Activated CD8-positive, alpha-beta T cell treated with anti-CD3 and anti-CD28 coated beads for 36 hours (primary cell): ENCODE measurements at regions not wholly inside any gene's neighbourhood (a gene's known extent, or its start where the extent isn't known, plus 50 kb on each side); places are given as distances from the start of the nearest gene placed in this dataset.

Experiments used
- ATAC-seq: fragments of 200-7000 bp; cut with Tn5 transposase; one replicate; pipeline ENCODE4 v1.10.0; 2021; ENCODE audit warnings: mild to moderate bottlenecking, moderate library complexity
- CTCF ChIA-PET: fragments of 350-600 bp; sonication (Branson Sonifier 250); formaldehyde crosslinking; loops from one replicate; lab custom pipeline; 2021; ENCODE audit warnings: antibody characterized with exemption; lab: Charles Lee
- POLR2A ChIA-PET: fragments of 350-600 bp; sonication (Branson Sonifier 250); formaldehyde crosslinking; loops from one replicate; lab custom pipeline; 2021; ENCODE audit warnings: antibody characterized with exemption; lab: Charles Lee
- DNase-seq: peaks from one replicate; pipeline ENCODE4 v3.0.0-alpha.2; 2020
- H3K27ac Mint-ChIP-seq: one replicate; pipeline ENCODE4 v1.8.0; 2021; ENCODE audit warnings: mild to moderate bottlenecking, mixed read lengths
- H3K27me3 Mint-ChIP-seq: one replicate; pipeline ENCODE4 v1.8.0; 2021; ENCODE audit warnings: mixed read lengths
- H3K36me3 Mint-ChIP-seq: one replicate; pipeline ENCODE4 v1.8.0; 2021; ENCODE audit warnings: low read depth, mixed read lengths
- H3K4me1 Mint-ChIP-seq: one replicate; pipeline ENCODE4 v1.8.0; 2021; ENCODE audit warnings: low read depth, mixed read lengths
- H3K4me3 Mint-ChIP-seq: one replicate; pipeline ENCODE4 v1.8.0; 2021; ENCODE audit warnings: mild to moderate bottlenecking, moderate library complexity, mixed read lengths
- H3K9me3 Mint-ChIP-seq: one replicate; pipeline ENCODE4 v1.8.0; 2021; ENCODE audit warnings: mixed read lengths
- intact Hi-C: fragments of 100-400 bp; cut with micrococcal nuclease; formaldehyde crosslinking; loops from one replicate; pipeline ENCODE4 v1.10.0; 2022
- TF ChIP-seq, protein P1 (sequence below): fragments of 200-600 bp; IDR thresholded peaks from one replicate; pipeline ENCODE4 v1.8.0; 2022; ENCODE audit warnings: antibody characterized with exemption, mild to moderate bottlenecking

DNA sequence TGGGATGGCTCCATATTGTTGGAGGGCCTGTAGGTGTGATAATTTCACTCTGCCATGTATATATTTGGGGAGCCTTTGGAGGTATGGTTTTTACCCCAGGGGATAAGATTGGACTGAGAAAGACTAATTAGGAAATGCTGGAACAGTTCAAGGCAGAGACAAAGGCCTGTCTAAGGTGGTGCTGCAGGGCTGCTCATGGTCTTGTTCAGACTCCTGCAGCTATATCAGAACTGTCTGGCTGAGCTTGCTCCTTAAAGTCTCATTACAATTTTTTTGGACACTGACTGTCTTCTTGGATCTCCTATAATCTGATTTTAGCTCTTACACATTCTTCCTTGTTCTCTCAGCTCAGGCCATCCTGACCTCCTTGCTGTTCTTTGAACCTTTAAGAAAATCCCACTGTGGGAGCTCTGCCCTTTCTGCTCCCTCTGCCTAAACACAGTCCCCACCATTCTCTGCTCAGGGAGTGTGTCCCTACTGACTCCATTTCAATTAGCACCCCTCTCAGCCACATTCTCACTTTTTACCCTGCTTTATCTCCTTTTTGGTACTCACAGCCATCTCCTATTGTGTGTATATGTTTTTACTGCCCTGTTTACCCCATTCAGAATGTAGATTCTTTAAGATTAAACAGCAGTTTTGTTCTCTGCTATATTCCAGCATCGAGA is 468.7 kb upstream of the FANCL start:
- Mint-ChIP-seq H3K27ac (no peak overlapping the region), H3K9me3 (no peaks in the 10 kb centered on the region), H3K4me1 (no peaks in the 10 kb centered on the region), H3K4me3 (no peak overlapping the region), H3K27me3 (no peaks in the 10 kb centered on the region), H3K36me3 (no peaks in the 10 kb centered on the region)
- TF ChIP-seq, protein P1, sequence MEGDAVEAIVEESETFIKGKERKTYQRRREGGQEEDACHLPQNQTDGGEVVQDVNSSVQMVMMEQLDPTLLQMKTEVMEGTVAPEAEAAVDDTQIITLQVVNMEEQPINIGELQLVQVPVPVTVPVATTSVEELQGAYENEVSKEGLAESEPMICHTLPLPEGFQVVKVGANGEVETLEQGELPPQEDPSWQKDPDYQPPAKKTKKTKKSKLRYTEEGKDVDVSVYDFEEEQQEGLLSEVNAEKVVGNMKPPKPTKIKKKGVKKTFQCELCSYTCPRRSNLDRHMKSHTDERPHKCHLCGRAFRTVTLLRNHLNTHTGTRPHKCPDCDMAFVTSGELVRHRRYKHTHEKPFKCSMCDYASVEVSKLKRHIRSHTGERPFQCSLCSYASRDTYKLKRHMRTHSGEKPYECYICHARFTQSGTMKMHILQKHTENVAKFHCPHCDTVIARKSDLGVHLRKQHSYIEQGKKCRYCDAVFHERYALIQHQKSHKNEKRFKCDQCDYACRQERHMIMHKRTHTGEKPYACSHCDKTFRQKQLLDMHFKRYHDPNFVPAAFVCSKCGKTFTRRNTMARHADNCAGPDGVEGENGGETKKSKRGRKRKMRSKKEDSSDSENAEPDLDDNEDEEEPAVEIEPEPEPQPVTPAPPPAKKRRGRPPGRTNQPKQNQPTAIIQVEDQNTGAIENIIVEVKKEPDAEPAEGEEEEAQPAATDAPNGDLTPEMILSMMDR: no peak
- ATAC-seq: no peak
- ChIA-PET POLR2A (no interaction called here), CTCF (no interaction called here)
- intact Hi-C loops: no loop called here
- no peak for DNase-seq

DNA sequence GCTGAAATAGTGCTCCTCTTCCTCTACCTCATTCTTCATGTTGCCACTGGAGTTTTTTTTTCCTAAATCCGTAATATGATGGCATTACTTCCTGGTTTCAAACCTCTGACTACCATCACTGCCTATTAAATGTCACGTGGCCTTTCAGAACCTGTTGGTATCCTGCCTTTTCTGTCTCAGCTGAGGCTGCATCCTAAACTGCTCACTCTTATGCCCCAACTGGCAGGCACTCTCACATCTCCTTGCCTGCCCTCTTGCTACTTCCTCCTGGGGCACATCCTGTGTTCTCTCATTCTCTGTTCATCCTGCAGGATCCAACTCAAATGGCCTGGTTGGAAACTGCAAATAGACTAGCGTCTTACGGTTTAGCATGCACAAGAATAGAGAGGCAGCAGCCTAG is 468.1 kb upstream of the FANCL start:
- no peaks in the 10 kb centered on the region for H3K4me1 Mint-ChIP-seq
- no peaks in the 10 kb centered on the region for H3K27me3 Mint-ChIP-seq
- no peak overlapping the region for H3K27ac Mint-ChIP-seq
- TF ChIP-seq, protein P1: no peak
- no peak overlapping the region for H3K4me3 Mint-ChIP-seq
- intact Hi-C loops: no loop called here
- ATAC-seq (no peak), DNase-seq (no peak)
- H3K9me3 Mint-ChIP-seq: no peaks in the 10 kb centered on the region
- ChIA-PET POLR2A (no interaction called here), CTCF (no interaction called here)
- H3K36me3 Mint-ChIP-seq: no peaks in the 10 kb centered on the region

DNA sequence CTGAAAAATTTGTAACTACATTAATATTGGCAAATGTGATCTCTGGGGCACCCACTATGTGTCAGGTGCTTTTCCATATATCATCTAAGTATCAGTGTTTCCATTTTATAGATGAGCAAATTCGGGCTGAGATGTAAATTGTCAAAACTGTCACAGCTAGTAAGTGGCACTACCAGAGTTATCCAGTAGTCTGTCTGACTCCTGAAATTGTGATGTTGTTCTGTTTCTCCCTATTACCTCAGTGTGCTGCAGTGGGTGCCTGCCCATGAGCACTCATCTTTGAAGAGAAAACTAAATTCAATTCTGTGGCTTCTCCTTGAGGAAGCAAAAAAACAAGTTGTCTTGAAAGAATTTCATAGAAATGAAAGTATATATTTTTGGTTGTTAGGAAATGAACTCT is 467.4 kb upstream of the FANCL start:
- Mint-ChIP-seq H3K36me3 (no peaks in the 10 kb centered on the region), H3K27ac (no peak overlapping the region), H3K27me3 (no peaks in the 10 kb centered on the region), H3K9me3 (no peaks in the 10 kb centered on the region), H3K4me1 (no peaks in the 10 kb centered on the region), H3K4me3 (no peak overlapping the region)
- intact Hi-C loops: no loop called here
- ATAC-seq (no peak), DNase-seq (no peak)
- POLR2A ChIA-PET: no interaction called here
- CTCF ChIA-PET: no interaction called here
- TF ChIP-seq, protein P1: no peak

DNA sequence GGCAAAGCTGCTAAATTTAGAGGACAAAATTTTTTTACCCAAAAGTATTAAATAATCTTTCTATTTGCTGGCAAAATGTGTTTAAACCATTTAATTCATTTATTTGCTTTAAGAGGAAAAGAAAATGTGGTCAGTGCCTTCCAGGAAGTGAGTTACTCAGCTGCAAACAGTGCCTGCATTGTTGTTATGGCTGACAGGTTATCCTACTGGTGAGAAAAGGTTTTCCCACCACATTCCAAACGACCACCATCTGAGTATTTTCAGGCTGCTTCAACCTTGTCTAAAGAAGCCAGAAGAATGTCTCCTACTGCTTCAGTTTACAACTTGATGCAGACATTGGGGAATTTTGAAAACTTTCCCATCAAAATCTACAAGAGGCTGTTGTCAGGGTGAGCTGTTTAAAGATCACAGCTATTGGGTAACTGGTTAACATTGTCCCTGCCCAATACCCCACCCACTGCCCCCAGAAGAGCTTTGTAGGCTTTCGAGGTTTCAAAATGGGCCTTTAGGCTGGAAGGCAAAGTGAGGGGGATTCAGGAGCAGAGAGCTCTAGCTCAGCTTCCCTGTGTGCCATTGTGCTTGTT is 461.3 kb upstream of the FANCL start:
- Mint-ChIP-seq H3K27me3 (no peaks in the 10 kb centered on the region), H3K36me3 (no peaks in the 10 kb centered on the region), H3K27ac (no peak overlapping the region), H3K4me1 (no peaks in the 10 kb centered on the region), H3K9me3 (no peaks in the 10 kb centered on the region), H3K4me3 (no peak overlapping the region)
- DNase-seq (no peak), ATAC-seq (no peak)
- CTCF ChIA-PET: no interaction called here
- TF ChIP-seq, protein P1: no peak
- POLR2A ChIA-PET: no interaction called here
- intact Hi-C loops: no loop called here

DNA sequence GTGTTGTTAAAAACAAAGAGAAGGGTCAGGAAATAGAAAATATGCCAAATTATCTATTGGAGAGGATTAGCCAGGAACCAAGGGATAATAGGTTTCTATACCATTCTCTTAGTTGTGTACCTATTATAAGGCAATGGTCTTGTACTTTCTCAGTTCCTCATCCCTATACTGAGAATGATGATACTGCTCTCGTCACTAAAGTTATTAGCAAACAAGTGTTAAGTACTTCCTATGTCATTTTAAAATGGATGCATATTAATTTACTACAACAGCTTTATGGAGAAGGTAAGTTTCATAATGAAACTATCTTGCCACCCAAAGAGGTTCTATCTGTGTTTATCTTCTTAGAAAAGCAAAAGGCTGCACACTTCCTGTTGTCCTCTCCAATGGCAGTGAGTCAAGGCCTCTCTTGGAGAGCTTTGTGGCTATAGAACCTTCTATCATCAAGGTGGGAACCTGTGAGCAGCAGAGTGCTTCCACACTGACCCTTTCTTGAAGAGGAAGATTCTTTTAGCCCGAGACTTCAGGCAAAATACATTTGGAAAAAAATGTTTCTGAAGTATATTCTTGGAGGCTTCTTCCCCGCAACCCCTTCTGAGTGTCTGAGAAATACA is 460.7 kb upstream of the FANCL start:
- POLR2A ChIA-PET: no interaction called here
- no peak overlapping the region for H3K4me3 Mint-ChIP-seq
- no peak overlapping the region for H3K27ac Mint-ChIP-seq

More for the DNA sequence above, 460.7 kb upstream of the FANCL start:
- ATAC-seq (no peak), DNase-seq (no peak)
- intact Hi-C loops: no loop called here
- Mint-ChIP-seq H3K36me3 (no peaks in the 10 kb centered on the region), H3K27me3 (no peaks in the 10 kb centered on the region), H3K9me3 (no peaks in the 10 kb centered on the region), H3K4me1 (no peaks in the 10 kb centered on the region)
- CTCF ChIA-PET: no interaction called here
- TF ChIP-seq, protein P1: no peak
